Fibroblast of lung (primary cell): ENCODE measurements at regions not wholly inside any gene's neighbourhood (a gene's known extent, or its start where the extent isn't known, plus 50 kb on each side); places are given as distances from the start of the nearest gene placed in this dataset.
"Not testable (repeated sequence)": the region's sequence is repeated elsewhere in the genome, so short reads cannot be mapped to it uniquely, and the experiment has no call there.

Experiments used
- CTCF ChIP-seq, 2 donors: IDR thresholded peaks in 1 of 2; conservative IDR thresholded peaks in 1 of 2; 1 replicate in 1 of 2; 2 replicates in 1 of 2; pipeline ENCODE4 v1.5.1; 2011 to 2012; ENCODE audit warnings: low read length in 2 of 2, control low read depth in 1 of 2, inconsistent platforms in 1 of 2, low read depth in 1 of 2, mild to moderate bottlenecking in 1 of 2
- EZH2 ChIP-seq: IDR thresholded peaks from 2 replicates; pipeline ENCODE4 v1.5.1; 2012; ENCODE audit warnings: low read length, control low read depth, mild to moderate bottlenecking; ENCODE audit errors: missing control alignments

GRCh38 chr1:120944691-120945090 lies 55.1 kb downstream of the PPIAL4A start:
- TF ChIP-seq CTCF (conservative IDR thresholded peaks at IDR 0.05 in 1 of 2, IDR thresholded peaks at IDR 0.05 in 1 of 2; ENCODE audit: low read depth in 1 of 2, low read length in 2 of 2); EZH2: not testable (repeated sequence)
